ENCODE measurements at regions not wholly inside any gene's neighbourhood (a gene's known extent, or its start where the extent isn't known, plus 50 kb on each side); places are given as distances from the start of the nearest gene placed in this dataset.

DNA sequence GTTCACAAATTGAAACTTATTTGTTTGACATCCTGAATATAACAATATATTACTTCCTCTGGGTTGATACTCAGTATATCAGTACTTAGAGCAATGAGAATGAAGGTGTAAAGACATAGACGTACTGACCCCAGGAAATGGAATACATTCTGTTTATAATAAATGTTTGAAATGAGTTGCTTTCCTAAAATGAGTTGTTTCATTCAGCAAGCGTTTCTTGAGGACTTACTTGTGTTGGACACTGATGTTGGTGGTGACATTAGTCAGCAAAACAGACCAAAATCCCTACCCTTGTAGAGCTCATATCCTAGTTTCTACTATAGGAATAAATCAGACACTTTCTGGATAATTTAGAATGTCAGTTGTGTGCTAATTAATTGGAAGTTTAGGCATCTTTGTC lies 184.3 kb downstream of the ZDHHC21 start:
- no peaks in the 10 kb centered on the region for H3K36me3 Mint-ChIP-seq
- POLR2A ChIA-PET = no interaction called here

DNA sequence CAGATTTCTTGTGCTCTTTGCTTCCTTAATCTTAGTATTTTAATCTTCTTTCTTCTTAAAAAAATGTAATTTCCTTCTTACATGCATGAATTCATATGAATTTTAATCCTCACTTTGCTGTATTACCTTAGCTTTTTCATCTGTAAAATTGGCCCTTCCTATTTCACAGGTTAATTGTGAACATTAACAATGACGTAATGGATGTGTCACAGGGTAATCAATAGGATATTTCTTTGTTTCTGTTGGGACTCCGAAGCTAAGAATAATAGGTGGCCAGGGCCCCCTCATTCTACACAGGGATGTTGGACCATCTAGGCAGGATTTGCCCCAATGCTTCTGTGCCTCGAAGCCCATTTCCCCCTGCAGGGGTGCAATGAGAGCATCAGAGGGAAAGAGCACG lies 187.4 kb upstream of the NFIB start:
- Histone ChIP-seq H3K4me1 (ENCODE audit: control insufficient read depth in 2 of 2, insufficient read depth in 2 of 2, low read length in 2 of 2) (no peaks in the 10 kb centered on the region), H3K36me3 (ENCODE audit: control insufficient read depth in 2 of 3, insufficient read depth in 3 of 3, low read length in 3 of 3) (no peaks in the 10 kb centered on the region), H3K27ac (ENCODE audit: low read depth, low read length) (no peak overlapping the region), H3K4me3 (ENCODE audit: low read length) (no peak overlapping the region), H3K27me3 (ENCODE audit: control insufficient read depth in 2 of 2, insufficient read depth in 2 of 2, low read length in 2 of 2) (no peaks in the 10 kb centered on the region), H3K9me3 (ENCODE audit: control insufficient read depth in 2 of 3, low read length in 3 of 3) (no peaks in the 10 kb centered on the region)
- no peaks in the 10 kb centered on the region for H3K4me1 Mint-ChIP-seq
- no peak overlapping the region for H3K4me3 Mint-ChIP-seq
- DNase-seq (no peak), ATAC-seq (no peak)
- no peaks in the 10 kb centered on the region for H3K36me3 Mint-ChIP-seq
- H3K27me3 Mint-ChIP-seq = peaks cover 0 to 16% (median 6%) of the 10 kb centered on the region in 5 donors
- intact Hi-C loops (cut with micrococcal nuclease) = no loop called here
- no peak overlapping the region for H3K27ac Mint-ChIP-seq
- CTCF ChIA-PET = no interaction called here
- H3K9me3 Mint-ChIP-seq = peaks cover 0 to 11% (median 3%) of the 10 kb centered on the region in 11 donors
- POLR2A ChIA-PET = no interaction called here

More for the DNA sequence above, 184.3 kb downstream of the ZDHHC21 start:
- Mint-ChIP-seq H3K9me3 (peaks cover 0 to 8% (median 0%) of the 10 kb centered on the region in 11 donors), H3K27ac (no peak overlapping the region), H3K4me1 (no peaks in the 10 kb centered on the region), H3K27me3 (peaks cover 0 to 24% (median 8%) of the 10 kb centered on the region in 5 donors), H3K4me3 (no peak overlapping the region)
- DNase-seq (no peak), ATAC-seq (no peak)
- Histone ChIP-seq H3K4me1 (ENCODE audit: control insufficient read depth in 2 of 2, insufficient read depth in 2 of 2, low read length in 2 of 2) (no peaks in the 10 kb centered on the region), H3K27me3 (ENCODE audit: control insufficient read depth in 2 of 2, insufficient read depth in 2 of 2, low read length in 2 of 2) (no peaks in the 10 kb centered on the region), H3K36me3 (ENCODE audit: control insufficient read depth in 2 of 3, insufficient read depth in 3 of 3, low read length in 3 of 3) (no peaks in the 10 kb centered on the region), H3K4me3 (ENCODE audit: low read length) (no peak overlapping the region), H3K9me3 (ENCODE audit: control insufficient read depth in 2 of 3, low read length in 3 of 3) (no peaks in the 10 kb centered on the region), H3K27ac (ENCODE audit: low read depth, low read length) (no peak overlapping the region)
- CTCF ChIA-PET = no interaction called here
- intact Hi-C loops (cut with micrococcal nuclease) = no loop called here

DNA sequence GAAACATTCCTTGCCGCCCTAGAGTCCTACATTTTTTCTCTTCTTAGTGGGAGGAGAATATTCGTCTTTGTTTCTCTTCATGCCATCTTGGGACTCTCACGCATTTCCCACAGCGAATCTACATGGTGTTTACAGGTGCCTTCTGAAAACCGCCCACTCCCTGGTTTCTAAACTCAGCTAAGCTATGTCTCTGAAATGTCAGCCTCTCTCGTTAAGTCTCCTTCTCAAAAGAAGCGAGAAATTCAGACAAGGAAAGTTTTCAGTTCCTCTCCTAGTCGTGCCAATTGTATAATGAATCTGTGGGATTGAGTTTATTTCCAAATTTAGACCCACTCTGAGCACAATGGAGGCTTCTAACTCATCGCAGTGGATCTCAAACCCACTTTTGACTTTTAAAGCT lies 186.8 kb upstream of the NFIB start:
- ChIA-PET CTCF (no interaction called here), POLR2A (no interaction called here)
- no peaks in the 10 kb centered on the region for H3K4me1 Mint-ChIP-seq

DNA sequence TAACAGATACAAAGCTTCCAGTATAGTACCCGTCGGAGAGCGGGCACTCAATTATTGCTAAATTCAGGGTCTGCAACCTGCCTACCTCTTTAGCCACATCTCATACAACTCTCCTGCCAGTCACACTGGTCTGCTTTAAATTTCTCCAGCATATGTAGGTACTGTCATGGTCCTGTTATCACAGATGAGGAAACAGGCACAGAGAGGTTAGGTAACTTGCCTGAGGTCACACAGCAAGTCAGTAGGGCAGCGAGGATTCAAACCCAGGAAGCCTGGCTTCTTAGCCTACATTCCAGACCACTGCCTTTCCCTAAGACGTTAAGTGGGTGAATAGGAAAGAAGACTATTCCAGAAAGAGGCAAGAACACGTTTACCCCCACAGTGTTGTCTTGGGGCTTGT lies 186.0 kb upstream of the NFIB start:
- Histone ChIP-seq H3K9me3 (ENCODE audit: control insufficient read depth in 2 of 3, low read length in 3 of 3) (no peaks in the 10 kb centered on the region), H3K36me3 (ENCODE audit: control insufficient read depth in 2 of 3, insufficient read depth in 3 of 3, low read length in 3 of 3) (no peaks in the 10 kb centered on the region), H3K4me1 (ENCODE audit: control insufficient read depth in 2 of 2, insufficient read depth in 2 of 2, low read length in 2 of 2) (no peaks in the 10 kb centered on the region), H3K4me3 (ENCODE audit: low read length) (no peak overlapping the region), H3K27ac (ENCODE audit: low read depth, low read length) (no peak overlapping the region), H3K27me3 (ENCODE audit: control insufficient read depth in 2 of 2, insufficient read depth in 2 of 2, low read length in 2 of 2) (no peaks in the 10 kb centered on the region)
- Mint-ChIP-seq H3K9me3 (peaks cover 0 to 8% (median 3%) of the 10 kb centered on the region in 11 donors), H3K36me3 (no peaks in the 10 kb centered on the region), H3K4me3 (no peak overlapping the region), H3K4me1 (no peaks in the 10 kb centered on the region), H3K27me3 (peaks cover 0 to 9% (median 6%) of the 10 kb centered on the region in 5 donors), H3K27ac (no peak overlapping the region)
- intact Hi-C loops (cut with micrococcal nuclease) = no loop called here
- ChIA-PET CTCF (no interaction called here), POLR2A (no interaction called here)
- DNase-seq (no peak), ATAC-seq (no peak)

More for the DNA sequence above, 186.8 kb upstream of the NFIB start:
- H3K36me3 Mint-ChIP-seq = no peaks in the 10 kb centered on the region
- H3K9me3 ChIP-seq (ENCODE audit: control insufficient read depth in 2 of 3, low read length in 3 of 3) = no peaks in the 10 kb centered on the region
- H3K27me3 ChIP-seq (ENCODE audit: control insufficient read depth in 2 of 2, insufficient read depth in 2 of 2, low read length in 2 of 2) = no peaks in the 10 kb centered on the region
- no peak overlapping the region for H3K27ac Mint-ChIP-seq
- H3K4me3 Mint-ChIP-seq = no peak overlapping the region
- H3K27ac ChIP-seq (ENCODE audit: low read depth, low read length) = no peak overlapping the region
- H3K9me3 Mint-ChIP-seq = peaks cover 0 to 8% (median 3%) of the 10 kb centered on the region in 11 donors
- H3K27me3 Mint-ChIP-seq = peaks cover 0 to 11% (median 4%) of the 10 kb centered on the region in 5 donors
- H3K36me3 ChIP-seq (ENCODE audit: control insufficient read depth in 2 of 3, insufficient read depth in 3 of 3, low read length in 3 of 3) = no peaks in the 10 kb centered on the region
- ATAC-seq (no peak), DNase-seq (no peak)
- intact Hi-C loops (cut with micrococcal nuclease) = no loop called here
- no peak overlapping the region for H3K4me3 ChIP-seq (ENCODE audit: low read length)
- no peaks in the 10 kb centered on the region for H3K4me1 ChIP-seq (ENCODE audit: control insufficient read depth in 2 of 2, insufficient read depth in 2 of 2, low read length in 2 of 2)

DNA sequence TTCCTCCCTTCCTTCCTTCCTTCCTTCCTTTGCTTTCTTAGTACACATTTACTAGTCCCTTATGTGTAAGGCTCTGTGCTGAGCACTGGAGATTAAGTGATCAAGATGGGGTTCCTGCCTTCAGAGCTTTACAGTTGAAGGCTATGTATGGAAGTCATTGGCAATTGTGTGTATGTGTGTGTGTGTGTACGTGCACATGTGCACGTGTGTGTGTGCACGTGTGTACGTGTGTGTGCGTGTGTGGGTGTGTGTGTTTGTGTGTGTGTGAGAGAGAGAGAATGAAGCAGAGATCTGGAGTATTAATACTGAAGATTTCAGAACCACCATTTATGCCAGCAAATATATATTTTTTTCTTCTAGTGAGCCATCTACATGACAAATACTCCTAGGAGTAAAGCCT lies 184.9 kb upstream of the NFIB start:
- DNase-seq (no peak), ATAC-seq (no peak)
- H3K9me3 ChIP-seq (ENCODE audit: control insufficient read depth in 2 of 3, low read length in 3 of 3) = no peaks in the 10 kb centered on the region
- no peaks in the 10 kb centered on the region for H3K27me3 ChIP-seq (ENCODE audit: control insufficient read depth in 2 of 2, insufficient read depth in 2 of 2, low read length in 2 of 2)
- Mint-ChIP-seq H3K9me3 (peaks cover 0 to 10% (median 3%) of the 10 kb centered on the region in 11 donors), H3K27ac (no peak overlapping the region), H3K27me3 (peaks cover 0 to 13% (median 7%) of the 10 kb centered on the region in 5 donors), H3K4me3 (no peak overlapping the region), H3K4me1 (no peaks in the 10 kb centered on the region), H3K36me3 (no peaks in the 10 kb centered on the region)
- H3K36me3 ChIP-seq (ENCODE audit: control insufficient read depth in 2 of 3, insufficient read depth in 3 of 3, low read length in 3 of 3) = no peaks in the 10 kb centered on the region
- H3K4me1 ChIP-seq (ENCODE audit: control insufficient read depth in 2 of 2, insufficient read depth in 2 of 2, low read length in 2 of 2) = no peaks in the 10 kb centered on the region
- POLR2A ChIA-PET = no interaction called here
- no peak overlapping the region for H3K4me3 ChIP-seq (ENCODE audit: low read length)
- intact Hi-C loops (cut with micrococcal nuclease) = no loop called here
- CTCF ChIA-PET = no interaction called here
- no peak overlapping the region for H3K27ac ChIP-seq (ENCODE audit: low read depth, low read length)

DNA sequence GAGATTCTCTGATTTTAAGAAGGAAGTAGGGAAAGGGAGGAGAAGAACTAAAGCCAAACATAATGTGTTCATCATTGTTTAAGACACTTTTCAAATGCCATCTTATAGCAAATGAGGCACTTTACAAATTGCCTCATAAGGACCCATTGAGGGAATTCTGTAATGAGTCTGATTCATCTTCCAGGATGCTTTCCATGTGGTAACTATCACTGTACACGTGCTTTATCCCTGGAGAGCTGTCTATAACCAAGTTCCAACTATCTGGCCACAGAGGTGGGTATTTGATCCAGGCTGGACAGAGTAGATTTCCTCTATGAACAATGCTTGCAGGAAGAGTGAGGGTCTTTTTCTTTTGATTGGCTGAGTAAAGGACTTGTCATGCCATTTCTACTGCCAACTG lies 183.5 kb upstream of the NFIB start:
- no peak overlapping the region for H3K27ac Mint-ChIP-seq
- DNase-seq (no peak), ATAC-seq (no peak)
- Histone ChIP-seq H3K36me3 (ENCODE audit: control insufficient read depth in 2 of 3, insufficient read depth in 3 of 3, low read length in 3 of 3) (no peaks in the 10 kb centered on the region), H3K9me3 (ENCODE audit: control insufficient read depth in 2 of 3, low read length in 3 of 3) (no peaks in the 10 kb centered on the region), H3K4me1 (ENCODE audit: control insufficient read depth in 2 of 2, insufficient read depth in 2 of 2, low read length in 2 of 2) (no peaks in the 10 kb centered on the region), H3K4me3 (ENCODE audit: low read length) (no peak overlapping the region), H3K27me3 (ENCODE audit: control insufficient read depth in 2 of 2, insufficient read depth in 2 of 2, low read length in 2 of 2) (no peaks in the 10 kb centered on the region), H3K27ac (ENCODE audit: low read depth, low read length) (no peak overlapping the region)
- no peak overlapping the region for H3K4me3 Mint-ChIP-seq
- H3K4me1 Mint-ChIP-seq = no peaks in the 10 kb centered on the region
- H3K9me3 Mint-ChIP-seq = peaks cover 0 to 10% (median 2%) of the 10 kb centered on the region in 11 donors
- H3K27me3 Mint-ChIP-seq = peaks cover 0 to 13% (median 7%) of the 10 kb centered on the region in 5 donors
- POLR2A ChIA-PET = no interaction called here
- no peaks in the 10 kb centered on the region for H3K36me3 Mint-ChIP-seq
- intact Hi-C loops (cut with micrococcal nuclease) = no loop called here
- CTCF ChIA-PET = no interaction called here

DNA sequence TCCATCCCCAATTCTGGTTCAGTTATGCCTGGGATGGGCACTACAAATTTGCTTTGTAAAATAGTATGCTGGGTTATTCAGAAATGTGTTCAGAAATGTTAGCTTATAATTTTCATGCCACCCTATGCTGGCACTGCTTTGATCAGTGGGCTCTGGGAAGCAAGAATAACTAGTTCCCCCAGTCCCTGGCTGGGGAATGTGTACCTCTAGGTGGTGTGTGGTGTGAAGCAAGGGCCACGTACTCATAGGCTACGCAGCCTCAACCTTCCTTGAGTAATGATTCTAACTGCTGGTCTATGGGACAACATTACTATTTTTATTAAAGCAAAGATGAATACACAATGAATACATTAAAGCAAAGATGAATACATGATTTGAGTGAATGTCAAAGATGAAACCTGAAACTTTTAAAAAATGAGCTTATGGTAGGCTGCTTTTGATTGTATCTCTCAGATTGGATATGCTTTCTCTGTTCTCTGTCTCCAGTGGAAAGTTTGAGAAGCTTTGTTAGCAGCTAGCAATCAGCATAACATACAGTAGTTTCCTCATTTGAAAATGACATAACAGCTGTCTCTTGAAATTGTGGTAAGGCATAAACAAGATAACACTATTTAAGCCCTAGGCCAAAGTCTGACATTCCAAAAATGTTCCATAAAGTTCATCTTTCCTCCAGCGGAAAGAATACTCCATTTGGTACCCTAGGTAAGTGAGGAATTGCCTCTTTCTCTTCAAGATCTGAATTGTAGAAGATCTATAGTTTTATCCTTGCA lies 174.7 kb upstream of the NFIB start:
- Histone ChIP-seq H3K36me3 (ENCODE audit: control insufficient read depth in 2 of 3, insufficient read depth in 3 of 3, low read length in 3 of 3) (no peaks in the 10 kb centered on the region), H3K9me3 (ENCODE audit: control insufficient read depth in 2 of 3, low read length in 3 of 3) (no peaks in the 10 kb centered on the region), H3K4me1 (ENCODE audit: control insufficient read depth in 2 of 2, insufficient read depth in 2 of 2, low read length in 2 of 2) (no peaks in the 10 kb centered on the region), H3K27ac (ENCODE audit: low read depth, low read length) (no peak overlapping the region), H3K27me3 (ENCODE audit: control insufficient read depth in 2 of 2, insufficient read depth in 2 of 2, low read length in 2 of 2) (no peaks in the 10 kb centered on the region), H3K4me3 (ENCODE audit: low read length) (no peak overlapping the region)
- Mint-ChIP-seq H3K27ac (no peak overlapping the region), H3K4me3 (no peak overlapping the region), H3K9me3 (peaks cover 0 to 5% (median 0%) of the 10 kb centered on the region in 11 donors), H3K27me3 (peaks cover 2 to 18% (median 10%) of the 10 kb centered on the region in 5 donors), H3K36me3 (no peaks in the 10 kb centered on the region), H3K4me1 (no peaks in the 10 kb centered on the region)
- CTCF ChIA-PET = no interaction called here
- POLR2A ChIA-PET = no interaction called here
- ATAC-seq (no peak), DNase-seq (no peak)
- intact Hi-C loops (cut with micrococcal nuclease) = no loop called here
